IPS-18c (cell line): ENCODE measurements at regions not wholly inside any gene's neighbourhood (a gene's known extent, or its start where the extent isn't known, plus 50 kb on each side); places are given as distances from the start of the nearest gene placed in this dataset.
"Not testable (repeated sequence)": the region's sequence is repeated elsewhere in the genome, so short reads cannot be mapped to it uniquely, and the experiment has no call there.

Experiments
- H3K4me3 ChIP-seq: 2 replicates; pipeline ENCODE4 v1.7.0; 2013; ENCODE audit warnings: low read depth, mild to moderate bottlenecking, low read length, moderate library complexity; ENCODE audit not compliant: insufficient read depth
- H3K9me3 ChIP-seq: one replicate; pipeline ENCODE4 v1.6.1; 2013; ENCODE audit warnings: mild to moderate bottlenecking, low read length, moderate library complexity; ENCODE audit not compliant: control insufficient read depth, insufficient read depth

DNA sequence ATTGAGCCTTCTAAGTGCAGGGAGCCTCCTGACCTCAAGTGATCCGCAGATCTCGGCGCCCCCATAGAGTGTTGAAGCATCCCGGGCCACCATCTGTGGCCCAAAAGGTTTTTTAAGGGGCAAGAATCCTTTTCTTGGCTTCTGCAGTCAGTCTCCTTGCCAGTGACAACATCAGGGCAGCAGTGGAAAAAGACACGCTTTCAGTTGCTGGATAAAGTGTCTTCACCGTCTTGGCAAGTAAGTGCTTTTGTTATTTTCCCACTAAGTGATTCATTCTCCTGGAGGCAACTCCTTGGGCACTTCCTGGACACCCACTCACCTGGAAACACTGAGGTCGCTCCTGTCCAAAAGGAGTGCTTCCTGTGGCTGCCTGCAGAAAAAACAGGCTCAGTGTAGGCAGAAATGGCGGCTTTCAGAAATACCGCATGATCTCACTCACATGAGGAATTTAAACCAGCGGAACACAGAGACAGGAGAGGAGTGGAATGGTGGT, 71.7 kb upstream of the ABHD2 start:
- Histone ChIP-seq H3K4me3 (no peak overlapping the region), H3K9me3 (no peaks in the 10 kb centered on the region)

DNA sequence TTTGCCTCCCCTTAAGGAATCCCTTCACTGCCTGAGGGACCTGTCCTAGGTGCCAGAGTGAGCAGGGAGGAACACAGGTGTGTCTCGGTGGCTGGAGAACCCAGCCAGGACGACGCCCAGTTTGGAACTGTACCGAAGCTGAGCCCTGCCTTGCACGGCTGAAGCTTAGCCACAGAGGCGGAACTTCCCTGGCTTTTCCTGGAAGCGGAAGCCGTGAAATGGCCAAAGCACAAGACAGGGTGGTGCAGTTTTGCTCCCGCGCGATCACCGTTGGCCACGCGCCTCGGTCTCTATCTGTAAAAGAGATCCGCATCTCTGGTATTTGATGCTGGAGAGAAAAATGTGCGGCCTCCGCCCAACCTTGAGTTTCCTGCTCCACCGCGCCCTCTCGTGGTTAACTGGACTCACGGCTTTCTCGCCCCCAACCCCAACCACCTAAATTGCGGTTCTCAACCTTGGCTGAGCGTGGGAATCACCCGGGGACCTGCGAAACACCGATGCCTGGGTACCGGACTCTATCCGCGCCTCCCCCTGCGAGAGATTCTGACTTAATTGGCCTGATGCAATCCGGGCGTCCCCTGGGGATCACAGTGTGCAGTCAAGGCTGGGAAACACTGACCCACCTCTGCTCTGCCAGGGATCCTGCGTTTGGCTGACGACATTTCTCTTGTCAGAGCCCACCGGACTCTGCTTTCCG, 70.7 kb upstream of the ABHD2 start:
- no peaks in the 10 kb centered on the region for H3K9me3 ChIP-seq
- peak overlapping the region; percentile 36 for H3K4me3 ChIP-seq

DNA sequence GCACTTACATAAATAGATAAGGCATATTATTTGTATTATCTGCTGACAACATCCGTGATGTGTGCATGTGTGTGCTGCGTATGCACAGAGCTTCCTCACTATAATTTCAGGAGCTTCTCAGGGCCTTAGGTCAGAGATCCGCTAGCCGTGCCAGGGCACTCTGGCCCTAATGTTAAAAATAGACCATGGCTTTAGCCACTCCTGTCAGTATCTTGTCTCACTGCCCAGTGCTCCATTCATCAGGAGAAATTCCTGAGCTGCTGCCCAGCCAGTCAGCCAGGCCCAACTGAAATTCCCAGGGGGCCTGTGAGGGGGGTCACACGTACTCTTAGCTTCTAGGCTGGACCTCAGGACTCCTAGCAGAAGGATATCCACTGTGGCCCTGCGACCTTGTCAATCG, 70.0 kb upstream of the ABHD2 start:
- H3K4me3 ChIP-seq: no peak overlapping the region
- H3K9me3 ChIP-seq: no peaks in the 10 kb centered on the region

DNA sequence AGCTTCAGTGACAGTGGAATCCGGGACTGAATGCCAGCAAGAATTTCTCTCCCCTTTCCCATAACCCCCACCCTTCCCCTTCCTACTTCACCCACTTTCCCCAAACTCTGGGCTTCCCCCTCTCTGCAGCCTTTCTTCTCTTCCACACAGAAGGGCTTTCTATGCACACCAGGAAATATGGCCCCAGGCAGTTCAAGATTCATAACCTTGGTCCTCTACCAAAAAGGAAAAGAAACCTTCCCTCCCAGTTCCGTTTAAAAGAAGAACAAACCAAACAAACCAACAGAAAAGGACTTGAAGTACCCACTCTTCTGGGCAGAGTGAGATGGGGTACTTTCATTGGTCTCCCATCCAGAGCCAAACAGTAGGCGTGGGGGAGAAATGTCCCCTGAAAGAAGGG, 68.8 kb upstream of the ABHD2 start:
- no peak overlapping the region for H3K4me3 ChIP-seq
- no peaks in the 10 kb centered on the region for H3K9me3 ChIP-seq

DNA sequence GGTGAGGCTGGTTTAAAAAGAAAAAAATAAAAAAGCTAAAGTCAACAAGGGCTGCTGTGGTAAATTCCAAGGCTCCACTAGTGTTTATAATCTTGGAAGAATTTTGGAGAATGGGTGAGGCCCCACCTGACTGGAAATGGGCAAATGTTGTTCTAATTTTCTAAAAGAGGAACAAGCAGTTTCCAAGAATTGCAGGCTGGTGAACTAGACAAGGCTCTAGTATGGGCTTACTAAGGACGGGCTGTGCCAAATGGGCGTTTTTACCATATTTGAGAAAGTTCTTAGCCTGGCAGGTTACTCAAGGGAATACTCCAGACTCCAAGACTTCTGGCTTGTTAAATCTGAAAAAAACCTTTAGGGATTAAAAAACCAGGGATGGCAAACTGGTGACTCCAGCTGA, 67.0 kb upstream of the ABHD2 start:
- Histone ChIP-seq H3K4me3 (no peak overlapping the region), H3K9me3 (no peaks in the 10 kb centered on the region)

DNA sequence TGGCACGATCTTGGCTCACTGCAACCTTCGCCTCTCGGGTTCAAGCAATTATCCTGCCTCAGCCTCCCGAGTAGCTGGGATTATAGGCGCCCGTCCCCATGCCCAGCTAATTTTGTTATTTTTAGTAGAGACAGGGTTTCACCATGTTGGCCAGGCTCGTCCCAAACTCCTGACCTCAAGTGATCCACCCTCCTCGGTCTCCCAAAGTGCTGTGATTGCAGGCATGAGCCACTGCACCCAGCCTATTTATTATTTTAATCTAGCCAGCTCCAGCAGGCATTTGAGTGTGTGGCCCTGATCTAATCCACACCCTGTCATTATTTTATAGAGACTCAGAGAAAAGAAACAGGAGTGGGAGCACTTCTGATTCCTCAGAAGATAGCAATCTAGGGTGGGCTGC, 66.4 kb upstream of the ABHD2 start:
- H3K4me3 ChIP-seq, H3K9me3 ChIP-seq: not testable (repeated sequence)

DNA sequence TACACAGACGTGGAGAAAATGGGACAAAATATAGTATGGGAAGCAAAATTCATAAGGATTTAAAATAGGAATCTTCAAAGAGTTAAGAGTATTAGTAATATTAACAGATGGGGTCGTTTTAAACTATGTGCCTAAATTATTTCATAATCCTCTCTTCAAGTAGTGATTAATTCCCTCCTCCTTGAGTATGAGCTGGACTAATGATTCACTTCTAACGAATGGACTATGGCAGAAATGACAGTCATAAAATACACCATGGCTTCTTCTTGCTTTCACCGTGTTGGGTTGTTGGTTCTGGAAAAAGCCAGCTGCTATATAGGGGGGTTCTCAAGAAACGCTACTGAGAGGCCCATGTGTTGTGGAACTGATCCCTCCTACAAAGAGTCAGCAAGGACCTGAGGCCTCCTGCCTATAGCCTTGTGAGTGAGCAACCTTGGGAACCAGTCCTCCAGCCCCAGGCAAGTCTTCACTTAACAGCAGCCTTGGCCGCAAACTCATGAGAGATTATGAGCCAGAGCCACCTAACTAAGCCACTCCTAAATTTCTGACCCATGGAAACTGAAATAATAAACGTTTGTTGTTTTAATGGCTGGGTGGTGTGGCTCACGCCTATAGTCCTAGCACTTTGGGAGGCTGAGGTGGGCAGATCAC, 64.8 kb upstream of the ABHD2 start:
- no peaks in the 10 kb centered on the region for H3K9me3 ChIP-seq
- H3K4me3 ChIP-seq: no peak overlapping the region

DNA sequence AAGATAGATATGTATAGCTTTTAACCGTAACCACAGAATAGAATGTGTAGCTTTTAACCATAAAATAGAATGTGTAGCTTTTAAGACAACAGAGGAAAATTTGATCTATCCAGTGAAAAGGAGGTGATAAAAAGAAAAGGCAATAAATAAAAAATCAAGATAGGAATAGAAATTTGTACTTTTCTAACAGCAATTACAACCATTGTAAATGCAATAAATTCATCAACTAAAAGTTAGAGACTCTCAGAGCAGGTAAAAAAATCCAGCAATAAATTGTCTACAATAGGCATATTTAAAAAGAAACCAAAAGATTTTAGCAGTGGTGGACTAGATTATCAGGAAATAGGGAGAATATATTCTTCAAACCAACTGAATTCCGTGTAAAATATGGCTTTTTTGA, 63.8 kb upstream of the ABHD2 start:
- H3K4me3 ChIP-seq: no peak overlapping the region
- no peaks in the 10 kb centered on the region for H3K9me3 ChIP-seq

DNA sequence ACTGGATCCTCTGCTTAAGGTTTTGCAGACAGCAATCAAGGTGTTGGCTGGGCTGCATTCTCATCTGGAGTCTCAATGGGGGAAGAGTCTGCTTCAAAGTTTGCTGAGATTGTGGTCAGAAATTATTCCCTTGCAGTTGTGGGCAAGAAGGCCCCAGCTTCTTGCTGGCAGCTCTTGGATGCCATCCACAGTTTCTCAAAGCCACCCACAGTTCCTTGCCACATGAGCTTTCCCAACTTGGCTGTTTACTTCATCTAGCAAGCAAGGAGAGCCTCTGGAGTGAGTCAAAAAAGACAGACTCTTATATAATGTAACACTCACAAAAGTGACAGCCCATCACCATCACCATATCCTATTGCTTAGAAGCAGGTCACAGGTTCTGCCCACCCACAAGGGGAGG, 62.1 kb upstream of the ABHD2 start:
- Histone ChIP-seq H3K4me3 (no peak overlapping the region), H3K9me3 (no peaks in the 10 kb centered on the region)

DNA sequence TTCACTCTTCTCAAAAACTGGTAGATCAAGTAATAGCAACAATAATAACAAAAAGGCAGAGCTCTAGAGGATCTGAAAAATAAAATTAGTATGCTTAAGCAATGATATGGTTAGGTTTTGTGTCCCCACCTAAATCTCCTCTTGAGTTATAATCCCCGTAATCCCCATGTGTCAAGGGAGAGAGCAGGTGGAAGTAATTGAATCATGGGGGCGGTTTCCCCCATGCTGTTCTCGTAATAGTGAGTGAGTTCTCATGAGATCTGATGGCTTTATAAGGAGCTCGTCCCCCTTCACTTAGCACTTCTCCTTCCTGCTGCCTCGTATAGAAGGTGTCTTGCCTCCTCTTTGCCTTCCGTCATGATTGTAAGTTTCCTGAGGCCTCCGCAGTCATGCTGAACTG, 60.2 kb upstream of the ABHD2 start:
- no peaks in the 10 kb centered on the region for H3K9me3 ChIP-seq
- no peak overlapping the region for H3K4me3 ChIP-seq

DNA sequence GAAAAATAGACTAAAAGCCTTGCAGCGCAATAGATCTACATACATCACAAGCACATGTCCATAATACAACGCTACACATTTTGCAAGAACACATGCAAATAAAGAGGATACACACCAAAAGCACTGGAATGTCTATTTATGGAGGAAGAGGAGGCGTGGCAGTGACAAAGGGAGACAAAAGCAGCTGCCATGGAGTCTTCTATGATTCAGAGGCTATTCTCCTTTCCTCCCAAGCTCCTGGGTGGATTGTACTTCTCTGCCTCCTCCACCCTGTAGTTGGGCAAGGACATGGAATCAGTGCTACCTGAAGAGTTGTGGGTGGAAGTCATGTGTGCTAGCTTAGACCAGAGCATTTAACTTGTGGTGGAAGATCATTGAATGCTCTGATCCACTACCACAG, 57.9 kb upstream of the ABHD2 start:
- Histone ChIP-seq H3K4me3 (no peak overlapping the region), H3K9me3 (no peaks in the 10 kb centered on the region)

DNA sequence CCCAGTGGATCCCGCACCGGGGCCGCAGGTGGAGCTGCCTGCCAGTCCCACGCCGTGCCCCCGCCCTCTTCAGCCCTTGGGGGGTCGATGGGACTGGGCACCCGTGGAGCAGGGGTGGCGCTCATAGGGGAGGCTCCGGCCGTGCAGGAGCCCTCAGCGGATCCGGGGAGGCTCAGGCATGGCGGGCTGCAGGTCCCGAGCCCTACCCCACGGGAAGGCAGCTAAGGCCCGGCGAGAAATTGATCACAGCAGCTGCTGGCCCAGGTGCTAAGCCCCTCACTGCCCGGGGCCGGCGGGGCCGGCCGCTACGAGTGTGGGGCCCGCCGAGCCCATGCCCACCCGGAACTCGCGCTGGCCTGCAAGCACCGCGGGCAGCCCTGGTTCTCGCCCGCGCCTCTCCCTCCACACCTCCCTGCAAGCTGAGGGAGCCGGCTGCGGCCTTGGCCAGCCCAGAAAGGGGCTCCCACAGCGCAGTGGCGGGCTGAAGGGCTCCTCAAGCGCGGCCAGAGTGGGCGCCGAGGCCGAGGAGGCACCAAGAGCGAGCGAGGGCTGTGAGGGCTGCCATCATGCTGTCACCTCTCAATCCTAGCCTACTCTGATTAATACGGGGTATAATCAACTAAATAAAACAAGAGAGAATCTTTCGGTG, 56.5 kb upstream of the ABHD2 start:
- not testable (repeated sequence) for H3K9me3 ChIP-seq, H3K4me3 ChIP-seq

DNA sequence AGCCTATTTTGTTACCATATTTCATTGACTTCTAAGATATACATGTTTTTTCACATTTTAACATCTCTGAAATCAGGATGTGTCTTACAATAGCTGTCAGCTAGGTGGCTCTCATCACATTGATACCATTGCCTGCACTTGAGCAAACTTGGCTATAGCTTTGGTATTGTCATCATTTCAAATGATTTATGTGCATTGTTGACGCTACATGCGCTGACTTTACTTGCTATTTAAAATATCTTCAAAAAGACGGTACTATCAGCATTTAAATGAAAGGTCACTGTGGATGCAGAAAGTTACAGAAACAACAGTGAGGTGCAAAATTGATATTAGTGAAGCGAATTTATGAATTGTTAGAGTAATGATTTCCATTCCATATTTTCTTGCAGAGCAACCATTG, 54.0 kb upstream of the ABHD2 start:
- H3K9me3 ChIP-seq: no peaks in the 10 kb centered on the region

DNA sequence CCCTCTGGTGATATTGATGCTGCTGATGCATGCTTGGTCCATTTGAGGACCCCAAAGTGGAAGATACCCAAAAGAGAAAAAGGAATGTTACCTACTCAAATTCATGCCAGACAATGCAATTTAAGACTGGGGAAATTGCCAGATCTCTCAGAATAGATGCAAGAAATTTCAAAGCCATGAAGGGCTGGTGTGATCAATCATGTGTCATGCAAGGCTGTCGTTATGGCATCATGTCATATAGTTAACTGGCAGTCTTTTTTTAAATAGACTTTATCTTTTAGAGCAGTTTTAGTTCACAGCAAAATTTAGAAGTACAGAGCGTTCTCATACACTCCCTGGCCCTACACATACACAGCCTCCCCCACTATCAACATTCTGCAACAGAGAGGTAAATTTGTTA, 53.1 kb upstream of the ABHD2 start:
- Histone ChIP-seq H3K9me3 (no peaks in the 10 kb centered on the region), H3K4me3 (no peak overlapping the region)

More for the DNA sequence above, 54.0 kb upstream of the ABHD2 start:
- no peak overlapping the region for H3K4me3 ChIP-seq

DNA sequence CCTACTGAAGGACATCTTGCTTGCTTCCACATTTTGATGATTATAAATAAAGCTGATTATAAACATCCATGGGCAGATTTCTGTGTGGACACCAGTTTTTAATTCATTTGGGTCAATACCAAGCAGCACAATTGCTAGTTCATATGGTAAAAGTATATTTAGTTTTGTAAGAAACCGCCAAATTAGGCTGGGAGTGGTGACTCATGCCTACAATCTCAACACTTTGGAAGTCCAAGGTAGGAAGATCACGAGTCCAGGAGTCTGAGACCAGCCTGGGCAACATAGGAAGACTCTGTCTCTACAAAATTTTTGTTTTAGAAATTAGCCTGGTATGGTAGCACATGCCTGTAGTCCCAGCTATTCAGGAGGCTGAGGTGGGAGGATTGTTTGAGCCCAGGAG, 52.6 kb upstream of the ABHD2 start:
- Histone ChIP-seq H3K4me3 (no peak overlapping the region), H3K9me3 (no peaks in the 10 kb centered on the region)

DNA sequence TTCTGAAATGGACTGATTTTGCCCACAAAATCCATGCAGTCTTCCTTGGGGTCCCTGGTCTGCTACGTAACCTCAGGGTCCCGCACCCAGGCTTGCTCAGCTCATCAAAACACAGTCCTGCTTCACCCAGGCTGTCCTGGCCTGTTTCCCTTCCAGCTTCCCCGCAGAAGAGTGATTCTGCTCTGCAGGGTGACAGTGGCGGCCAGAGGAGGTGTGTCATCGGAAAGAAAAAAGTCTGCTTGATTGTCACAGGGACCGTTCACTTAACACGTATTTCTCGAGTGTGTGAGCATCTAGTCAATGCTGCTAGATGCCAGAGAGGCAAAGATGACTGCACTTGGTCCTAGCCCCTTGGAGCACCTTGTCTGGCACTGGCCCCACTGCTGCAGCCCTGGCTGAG, 50.1 kb upstream of the ABHD2 start:
- H3K9me3 ChIP-seq: no peaks in the 10 kb centered on the region
- no peak overlapping the region for H3K4me3 ChIP-seq
